ENCODE measurements at regions not wholly inside any gene's neighbourhood (a gene's known extent, or its start where the extent isn't known, plus 50 kb on each side); places are given as distances from the start of the nearest gene placed in this dataset.

DNA sequence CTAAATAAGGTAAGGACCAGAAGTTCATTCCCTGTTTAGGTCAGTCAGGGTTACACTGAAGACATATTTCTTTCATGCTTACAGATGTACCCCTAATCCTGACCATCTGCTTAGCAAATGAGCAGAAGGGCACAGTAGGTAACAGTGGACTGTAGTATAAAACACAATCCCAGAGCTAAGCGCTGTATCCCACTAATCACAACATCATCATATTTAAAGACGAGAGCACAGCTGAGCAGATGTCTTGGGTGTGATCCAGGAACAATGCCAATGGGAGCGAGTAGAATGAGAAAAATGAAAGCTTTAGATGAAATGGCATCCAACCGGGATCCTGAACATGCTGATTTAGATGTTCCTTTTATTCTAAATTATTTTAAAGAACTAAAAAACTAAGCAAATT is 213.4 kb downstream of the CCER1 start:
- no peak overlapping the region for H3K4me3 Mint-ChIP-seq
- no peaks in the 10 kb centered on the region for H3K27me3 Mint-ChIP-seq
- ATAC-seq (ENCODE audit: low read depth) (no peak), DNase-seq (no peak)
- ChIA-PET CTCF (no interaction called here), POLR2A (no interaction called here)
- TF ChIP-seq, protein P1, sequence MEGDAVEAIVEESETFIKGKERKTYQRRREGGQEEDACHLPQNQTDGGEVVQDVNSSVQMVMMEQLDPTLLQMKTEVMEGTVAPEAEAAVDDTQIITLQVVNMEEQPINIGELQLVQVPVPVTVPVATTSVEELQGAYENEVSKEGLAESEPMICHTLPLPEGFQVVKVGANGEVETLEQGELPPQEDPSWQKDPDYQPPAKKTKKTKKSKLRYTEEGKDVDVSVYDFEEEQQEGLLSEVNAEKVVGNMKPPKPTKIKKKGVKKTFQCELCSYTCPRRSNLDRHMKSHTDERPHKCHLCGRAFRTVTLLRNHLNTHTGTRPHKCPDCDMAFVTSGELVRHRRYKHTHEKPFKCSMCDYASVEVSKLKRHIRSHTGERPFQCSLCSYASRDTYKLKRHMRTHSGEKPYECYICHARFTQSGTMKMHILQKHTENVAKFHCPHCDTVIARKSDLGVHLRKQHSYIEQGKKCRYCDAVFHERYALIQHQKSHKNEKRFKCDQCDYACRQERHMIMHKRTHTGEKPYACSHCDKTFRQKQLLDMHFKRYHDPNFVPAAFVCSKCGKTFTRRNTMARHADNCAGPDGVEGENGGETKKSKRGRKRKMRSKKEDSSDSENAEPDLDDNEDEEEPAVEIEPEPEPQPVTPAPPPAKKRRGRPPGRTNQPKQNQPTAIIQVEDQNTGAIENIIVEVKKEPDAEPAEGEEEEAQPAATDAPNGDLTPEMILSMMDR (IDR thresholded peaks at IDR 0.05) = no peak
- no peaks in the 10 kb centered on the region for H3K4me1 Mint-ChIP-seq
- H3K9me3 Mint-ChIP-seq = peaks cover 5% of the 10 kb centered on the region
- no peak overlapping the region for H3K27ac Mint-ChIP-seq
- no peaks in the 10 kb centered on the region for H3K36me3 Mint-ChIP-seq (ENCODE audit: low read depth)
- intact Hi-C loops (cut with micrococcal nuclease) = no loop called here

DNA sequence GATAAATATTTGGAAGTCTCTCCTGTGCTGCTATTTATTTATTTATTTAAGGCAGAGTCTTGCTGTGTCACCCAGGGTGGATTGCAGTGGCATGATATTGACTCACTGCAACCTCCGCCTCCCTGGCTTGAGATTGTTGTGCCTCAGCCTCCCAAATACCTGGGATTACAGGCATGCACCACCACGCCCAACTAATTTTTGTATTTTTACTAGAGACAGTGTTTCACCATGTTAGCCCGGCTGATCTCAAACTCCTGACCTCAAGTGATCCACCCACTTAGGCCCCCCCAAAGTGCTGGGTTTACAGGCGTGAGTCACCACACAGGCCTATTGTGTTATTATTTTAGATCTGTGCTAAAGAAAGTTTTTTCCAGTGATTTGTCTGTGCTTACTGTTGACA is 225.2 kb downstream of the CCER1 start:
- H3K4me1 Mint-ChIP-seq = no peaks in the 10 kb centered on the region
- ChIA-PET POLR2A (no interaction called here), CTCF (no interaction called here)
- no peak overlapping the region for H3K27ac Mint-ChIP-seq
- intact Hi-C loops (cut with micrococcal nuclease) = no loop called here
- H3K4me3 Mint-ChIP-seq = no peak overlapping the region
- ATAC-seq (ENCODE audit: low read depth) (no peak), DNase-seq (no peak)
- TF ChIP-seq, protein P1 (IDR thresholded peaks at IDR 0.05) = no peak
- H3K9me3 Mint-ChIP-seq = no peaks in the 10 kb centered on the region
- H3K27me3 Mint-ChIP-seq = no peaks in the 10 kb centered on the region
- H3K36me3 Mint-ChIP-seq (ENCODE audit: low read depth) = no peaks in the 10 kb centered on the region

DNA sequence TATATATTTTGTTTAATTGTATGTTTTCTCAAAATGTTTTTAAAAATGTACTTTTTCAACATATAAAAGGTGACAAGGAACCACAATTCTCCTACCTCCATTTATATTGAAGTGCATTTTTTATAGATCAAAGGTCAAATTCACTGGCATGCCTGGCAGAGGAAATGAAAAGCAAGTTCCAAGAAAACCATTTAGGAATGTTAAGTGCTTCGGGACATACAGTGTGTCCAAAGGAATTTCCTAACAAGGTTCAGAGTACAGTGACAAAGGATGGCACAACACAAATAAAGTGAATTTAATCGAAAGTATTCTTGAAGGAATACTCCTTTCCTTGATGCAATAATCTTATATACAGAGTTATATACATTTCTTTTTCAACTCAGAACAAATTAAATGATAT is 242.3 kb downstream of the CCER1 start:
- Mint-ChIP-seq H3K27ac (no peak overlapping the region), H3K36me3 (ENCODE audit: low read depth) (no peaks in the 10 kb centered on the region), H3K4me3 (no peak overlapping the region), H3K4me1 (no peaks in the 10 kb centered on the region), H3K9me3 (no peaks in the 10 kb centered on the region), H3K27me3 (no peaks in the 10 kb centered on the region)
- TF ChIP-seq, protein P1 (IDR thresholded peaks at IDR 0.05) = no peak
- no peak for DNase-seq
- ChIA-PET CTCF (no interaction called here), POLR2A (no interaction called here)
- intact Hi-C loops (cut with micrococcal nuclease) = no loop called here
- no peak for ATAC-seq (ENCODE audit: low read depth)

DNA sequence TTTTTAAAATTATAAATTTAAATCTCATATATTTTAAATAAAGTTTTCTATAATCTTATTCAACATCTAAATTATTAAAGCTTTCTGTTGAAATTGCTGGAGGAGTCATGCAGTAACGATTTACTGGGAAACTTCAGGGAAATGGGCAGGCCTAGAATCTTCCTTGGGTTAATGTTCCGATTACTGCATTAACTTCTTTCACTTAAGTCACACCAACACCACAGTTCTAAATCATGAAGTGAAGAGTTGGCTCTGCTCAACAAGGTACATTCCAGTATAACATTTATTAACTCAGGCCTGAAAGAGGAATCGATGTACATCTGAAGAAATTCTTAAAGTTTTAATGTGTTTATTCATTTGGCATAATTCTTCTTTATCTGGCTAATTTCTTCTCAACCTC is 244.3 kb downstream of the CCER1 start:
- intact Hi-C loops (cut with micrococcal nuclease) = no loop called here
- TF ChIP-seq, protein P1 (IDR thresholded peaks at IDR 0.05) = no peak
- DNase-seq (no peak), ATAC-seq (ENCODE audit: low read depth) (no peak)
- H3K27ac Mint-ChIP-seq = no peak overlapping the region
- ChIA-PET CTCF (no interaction called here), POLR2A (no interaction called here)
- no peak overlapping the region for H3K4me3 Mint-ChIP-seq
- H3K36me3 Mint-ChIP-seq (ENCODE audit: low read depth) = no peaks in the 10 kb centered on the region
- no peaks in the 10 kb centered on the region for H3K9me3 Mint-ChIP-seq
- no peaks in the 10 kb centered on the region for H3K4me1 Mint-ChIP-seq
- H3K27me3 Mint-ChIP-seq = no peaks in the 10 kb centered on the region

DNA sequence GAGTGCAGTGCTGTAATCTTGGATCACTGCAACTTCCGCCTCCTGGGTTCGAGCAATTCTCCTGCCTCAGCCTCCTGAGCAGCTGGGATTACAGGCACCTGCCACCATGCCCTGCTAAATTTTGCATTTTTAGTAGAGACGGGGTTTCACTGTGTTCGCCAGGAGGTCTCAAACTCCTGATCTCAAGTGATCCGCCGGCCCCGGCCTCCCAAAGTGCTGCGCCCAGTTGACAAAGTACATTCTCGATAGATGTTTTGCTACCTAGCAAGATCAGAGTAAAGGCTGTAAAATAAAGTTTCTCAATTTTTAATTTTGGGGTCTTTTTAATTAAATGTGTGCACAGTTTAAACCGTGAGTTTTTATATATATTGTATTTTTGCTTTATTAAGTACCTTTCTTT is 248.9 kb downstream of the CCER1 start:
- CTCF ChIA-PET = no interaction called here
- Mint-ChIP-seq H3K27me3 (no peaks in the 10 kb centered on the region), H3K36me3 (ENCODE audit: low read depth) (no peaks in the 10 kb centered on the region), H3K4me1 (no peaks in the 10 kb centered on the region), H3K9me3 (no peaks in the 10 kb centered on the region), H3K27ac (no peak overlapping the region), H3K4me3 (no peak overlapping the region)
- POLR2A ChIA-PET = no interaction called here
- intact Hi-C loops (cut with micrococcal nuclease) = no loop called here
- DNase-seq = no peak
- no peak for ATAC-seq (ENCODE audit: low read depth)
- TF ChIP-seq, protein P1 (IDR thresholded peaks at IDR 0.05) = no peak

All from activated B cell treated with CpG ODN at 0.5 μM for 24 hours (primary cell).